ENCODE measurements at regions not wholly inside any gene's neighbourhood (a gene's known extent, or its start where the extent isn't known, plus 50 kb on each side); places are given as distances from the start of the nearest gene placed in this dataset.

DNA sequence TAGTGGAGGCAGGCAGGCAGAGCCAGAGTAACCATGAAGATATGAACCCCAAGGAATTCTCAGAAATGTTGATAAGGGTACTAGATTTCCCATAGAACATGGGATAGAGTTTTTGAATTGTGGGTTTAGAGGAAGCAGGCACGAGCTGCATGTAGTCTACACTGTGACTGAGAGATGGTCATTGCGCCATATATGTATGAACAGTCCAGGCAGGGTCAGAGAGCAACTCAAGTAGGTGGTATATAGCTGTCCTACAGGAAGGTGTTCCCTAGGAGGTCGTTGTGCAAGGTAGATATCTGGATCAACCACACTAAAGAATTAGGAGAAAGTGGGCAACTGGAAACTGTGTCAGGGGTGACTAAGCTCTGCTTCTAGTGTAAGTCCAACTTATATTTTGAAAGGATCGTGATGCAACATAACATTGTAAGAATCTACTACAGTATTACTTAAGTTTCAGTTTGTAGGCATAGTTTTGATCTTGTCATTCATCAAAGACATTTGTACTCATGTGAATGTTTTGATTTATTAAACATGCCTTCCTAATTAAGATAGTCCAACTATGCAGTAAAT, 94.6 kb downstream of the HPGD start:
- peaks cover 0 to 13% (median 5%) of the 10 kb centered on the region in 12 donors for H3K4me1 ChIP-seq
- no peak overlapping the region for H3K4me3 ChIP-seq
- 79 to 87% (median 82%) methylated on average over 4 of the region's 4 CpGs for WGBS, 4 donors
- TF ChIP-seq, protein P1, sequence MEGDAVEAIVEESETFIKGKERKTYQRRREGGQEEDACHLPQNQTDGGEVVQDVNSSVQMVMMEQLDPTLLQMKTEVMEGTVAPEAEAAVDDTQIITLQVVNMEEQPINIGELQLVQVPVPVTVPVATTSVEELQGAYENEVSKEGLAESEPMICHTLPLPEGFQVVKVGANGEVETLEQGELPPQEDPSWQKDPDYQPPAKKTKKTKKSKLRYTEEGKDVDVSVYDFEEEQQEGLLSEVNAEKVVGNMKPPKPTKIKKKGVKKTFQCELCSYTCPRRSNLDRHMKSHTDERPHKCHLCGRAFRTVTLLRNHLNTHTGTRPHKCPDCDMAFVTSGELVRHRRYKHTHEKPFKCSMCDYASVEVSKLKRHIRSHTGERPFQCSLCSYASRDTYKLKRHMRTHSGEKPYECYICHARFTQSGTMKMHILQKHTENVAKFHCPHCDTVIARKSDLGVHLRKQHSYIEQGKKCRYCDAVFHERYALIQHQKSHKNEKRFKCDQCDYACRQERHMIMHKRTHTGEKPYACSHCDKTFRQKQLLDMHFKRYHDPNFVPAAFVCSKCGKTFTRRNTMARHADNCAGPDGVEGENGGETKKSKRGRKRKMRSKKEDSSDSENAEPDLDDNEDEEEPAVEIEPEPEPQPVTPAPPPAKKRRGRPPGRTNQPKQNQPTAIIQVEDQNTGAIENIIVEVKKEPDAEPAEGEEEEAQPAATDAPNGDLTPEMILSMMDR (IDR thresholded peaks at IDR 0.05): no peak
- TF ChIP-seq POLR2A (IDR thresholded peaks at IDR 0.05): no peak
- DNase-seq (no peak), ATAC-seq (no peak)
- no peaks in the 10 kb centered on the region for H3K36me3 ChIP-seq
- intact Hi-C loops (cut with DNase I): no loop called here
- no peaks in the 10 kb centered on the region for H3K27me3 ChIP-seq
- no peak overlapping the region for H3K27ac ChIP-seq
- no peaks in the 10 kb centered on the region for H3K9me3 ChIP-seq

DNA sequence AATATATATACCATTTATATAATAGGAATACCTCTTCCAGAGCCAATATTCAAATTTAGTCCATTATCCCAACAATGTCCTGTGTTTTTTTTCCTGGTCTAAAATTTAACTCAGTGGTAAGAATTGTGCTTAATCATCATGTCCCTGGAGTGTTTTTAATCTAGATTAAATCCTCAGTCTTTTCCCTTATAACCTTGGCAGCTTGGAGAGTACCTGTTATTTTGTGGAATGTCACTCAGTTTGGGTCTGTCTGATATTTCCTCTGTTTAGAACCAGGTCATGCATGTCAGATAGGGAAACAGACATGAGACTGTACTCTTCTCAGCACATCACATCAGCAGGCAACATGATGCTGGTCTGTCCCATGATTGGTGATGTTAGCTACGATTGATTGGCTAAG, 96.6 kb downstream of the HPGD start:
- WGBS, 4 donors: 80 to 92% (median 90%) methylated on average over 1 of the region's 1 CpG
- intact Hi-C loops (cut with DNase I): no loop called here
- Histone ChIP-seq H3K27ac (no peak overlapping the region), H3K4me3 (no peak overlapping the region), H3K4me1 (peaks cover 0 to 14% (median 5%) of the 10 kb centered on the region in 12 donors), H3K27me3 (no peaks in the 10 kb centered on the region), H3K36me3 (no peaks in the 10 kb centered on the region), H3K9me3 (no peaks in the 10 kb centered on the region)
- TF ChIP-seq, protein P1 (IDR thresholded peaks at IDR 0.05): no peak
- TF ChIP-seq POLR2A (IDR thresholded peaks at IDR 0.05): no peak
- no peak for ATAC-seq
- DNase-seq: no peak

DNA sequence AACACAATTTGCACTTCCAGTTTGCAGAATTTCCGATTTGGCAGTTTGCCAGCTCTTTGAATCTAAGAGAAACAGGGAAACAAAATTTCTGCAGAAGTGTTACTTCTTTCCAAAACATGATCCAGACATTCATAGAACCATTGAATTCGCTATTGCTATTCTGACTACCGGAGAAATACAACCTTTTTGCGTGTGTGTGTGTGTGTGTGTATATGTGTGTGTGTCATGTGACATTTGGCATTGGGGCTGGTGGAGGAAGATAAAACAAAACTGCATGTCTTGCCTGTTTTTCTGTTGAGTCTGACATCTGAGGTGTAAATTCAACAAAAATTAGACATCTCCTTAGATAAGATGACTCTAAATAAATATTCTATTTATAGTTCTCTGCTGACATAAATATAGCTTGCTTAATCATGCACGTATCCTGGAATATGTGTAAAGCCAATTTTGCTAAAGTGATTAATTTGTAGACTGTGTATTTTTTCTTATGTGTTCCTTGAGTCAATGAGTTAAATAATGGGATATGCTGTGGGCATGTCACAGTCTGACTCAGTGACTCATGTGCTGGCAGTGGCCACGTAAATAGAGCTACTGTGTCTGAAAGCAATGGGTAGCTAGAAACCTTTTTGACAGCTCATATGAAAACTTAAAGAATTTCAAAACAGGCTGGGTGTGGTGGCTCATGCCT, 98.9 kb downstream of the HPGD start:
- H3K4me1 ChIP-seq: peaks cover 0 to 21% (median 5%) of the 10 kb centered on the region in 12 donors
- peak in 2 of 4 donors; percentile 59 to 69 for ATAC-seq
- TF ChIP-seq, protein P1 (IDR thresholded peaks at IDR 0.05): no peak
- TF ChIP-seq POLR2A (IDR thresholded peaks at IDR 0.05): no peak
- H3K36me3 ChIP-seq: no peaks in the 10 kb centered on the region
- H3K27ac ChIP-seq: no peak overlapping the region
- 13 to 31% (median 17%) methylated on average over 6 of the region's 6 CpGs for WGBS, 4 donors
- H3K9me3 ChIP-seq: no peaks in the 10 kb centered on the region
- H3K27me3 ChIP-seq: no peaks in the 10 kb centered on the region
- peak in 3 of 5 donors; percentile 18 to 36 (median 19) for DNase-seq
- H3K4me3 ChIP-seq: no peak overlapping the region
- intact Hi-C loops (cut with DNase I): loop anchor here in 1 of 10 donors (2.0 kb wide), 1 partner anchor 59 kb away; no protein-coding TSS in a partner anchor

DNA sequence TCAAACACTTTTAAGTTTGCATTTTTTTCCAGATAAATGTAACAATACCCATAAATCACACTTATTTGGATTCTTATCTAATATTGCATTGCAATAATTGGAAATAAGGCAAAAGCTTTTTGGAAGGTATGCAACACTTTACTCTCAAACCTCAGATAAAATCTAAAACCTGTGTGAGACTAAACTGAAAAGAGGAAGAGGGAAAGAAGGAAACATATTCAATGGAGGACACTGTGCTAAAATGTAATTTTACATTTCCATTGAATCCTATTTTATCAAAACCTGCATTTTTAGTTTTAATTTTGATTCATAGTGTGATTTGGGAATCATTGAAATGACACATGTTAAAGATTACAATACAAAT, 99.4 kb downstream of the HPGD start:
- intact Hi-C loops (cut with DNase I): loop anchor here in 1 of 10 donors (2.0 kb wide), 1 partner anchor 58 kb away; no protein-coding TSS in a partner anchor
- H3K4me1 ChIP-seq: peaks cover 0 to 21% (median 5%) of the 10 kb centered on the region in 12 donors
- no peak overlapping the region for H3K4me3 ChIP-seq
- H3K9me3 ChIP-seq: no peaks in the 10 kb centered on the region
- TF ChIP-seq, protein P1 (IDR thresholded peaks at IDR 0.05): no peak
- no peak for TF ChIP-seq POLR2A (IDR thresholded peaks at IDR 0.05)
- H3K27me3 ChIP-seq: no peaks in the 10 kb centered on the region
- H3K27ac ChIP-seq: no peak overlapping the region
- DNase-seq (no peak), ATAC-seq (no peak)
- H3K36me3 ChIP-seq: no peaks in the 10 kb centered on the region

All from heart left ventricle (tissue), 16 donors.